ENCODE measurements at regions not wholly inside any gene's neighbourhood (a gene's known extent, or its start where the extent isn't known, plus 50 kb on each side); places are given as distances from the start of the nearest gene placed in this dataset.

DNA sequence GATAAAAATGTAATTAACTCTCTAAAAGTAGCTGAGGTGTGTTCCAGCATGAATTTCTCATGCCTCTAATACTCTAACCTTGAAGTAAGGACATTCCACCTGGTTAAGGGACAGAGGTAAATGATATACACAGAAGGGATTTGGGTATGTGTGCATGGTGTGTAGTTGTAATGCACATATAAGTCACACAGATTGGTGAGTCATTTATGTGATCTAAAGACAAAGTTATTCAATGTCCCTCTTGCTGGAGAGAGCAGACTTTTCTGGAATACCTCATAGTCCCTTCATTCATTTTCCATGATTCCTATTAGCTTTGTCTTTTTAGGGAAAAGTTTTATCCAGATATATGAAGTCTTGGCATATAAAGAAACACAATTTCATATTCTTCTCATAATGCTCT, 234.9 kb downstream of the SNAPC1 start:
- Histone ChIP-seq H3K27me3 (ENCODE audit: control insufficient read depth in 4 of 4, insufficient read depth in 4 of 4, low read length in 3 of 4) (peaks cover 0 to 3% (median 0%) of the 10 kb centered on the region in 4 donors), H3K9me3 (ENCODE audit: control insufficient read depth in 4 of 4, low read length in 3 of 4) (no peaks in the 10 kb centered on the region), H3K9ac (ENCODE audit: low read depth in 1 of 2, low read length in 2 of 2) (no peak overlapping the region), H3K4me3 (ENCODE audit: low read depth in 1 of 3, low read length in 3 of 3) (no peak overlapping the region), H3K27ac (ENCODE audit: low read depth in 1 of 2, low read length in 2 of 2) (no peak overlapping the region), H3K36me3 (ENCODE audit: control insufficient read depth in 4 of 4, insufficient read depth in 3 of 4, low read depth in 1 of 4, low read length in 3 of 4) (no peaks in the 10 kb centered on the region), H3K4me1 (ENCODE audit: control insufficient read depth in 4 of 4, insufficient read depth in 4 of 4, low read length in 3 of 4) (no peaks in the 10 kb centered on the region)
- TF ChIP-seq FOXA2 (IDR thresholded peaks at IDR 0.05) (no peak), RAD21 (IDR thresholded peaks at IDR 0.05) (no peak), RXRA (IDR thresholded peaks at IDR 0.05) (no peak), HNF4A (conservative IDR thresholded peaks at IDR 0.05) (no peak), TAF1 (conservative IDR thresholded peaks at IDR 0.05) (no peak), JUND (IDR thresholded peaks at IDR 0.05) (no peak), EGR1 (IDR thresholded peaks at IDR 0.05; ENCODE audit: low read depth in 2 of 2) (no peak), HNF4G (IDR thresholded peaks at IDR 0.05) (no peak), YY1 (IDR thresholded peaks at IDR 0.05) (no peak)
- TF ChIP-seq, protein P1, sequence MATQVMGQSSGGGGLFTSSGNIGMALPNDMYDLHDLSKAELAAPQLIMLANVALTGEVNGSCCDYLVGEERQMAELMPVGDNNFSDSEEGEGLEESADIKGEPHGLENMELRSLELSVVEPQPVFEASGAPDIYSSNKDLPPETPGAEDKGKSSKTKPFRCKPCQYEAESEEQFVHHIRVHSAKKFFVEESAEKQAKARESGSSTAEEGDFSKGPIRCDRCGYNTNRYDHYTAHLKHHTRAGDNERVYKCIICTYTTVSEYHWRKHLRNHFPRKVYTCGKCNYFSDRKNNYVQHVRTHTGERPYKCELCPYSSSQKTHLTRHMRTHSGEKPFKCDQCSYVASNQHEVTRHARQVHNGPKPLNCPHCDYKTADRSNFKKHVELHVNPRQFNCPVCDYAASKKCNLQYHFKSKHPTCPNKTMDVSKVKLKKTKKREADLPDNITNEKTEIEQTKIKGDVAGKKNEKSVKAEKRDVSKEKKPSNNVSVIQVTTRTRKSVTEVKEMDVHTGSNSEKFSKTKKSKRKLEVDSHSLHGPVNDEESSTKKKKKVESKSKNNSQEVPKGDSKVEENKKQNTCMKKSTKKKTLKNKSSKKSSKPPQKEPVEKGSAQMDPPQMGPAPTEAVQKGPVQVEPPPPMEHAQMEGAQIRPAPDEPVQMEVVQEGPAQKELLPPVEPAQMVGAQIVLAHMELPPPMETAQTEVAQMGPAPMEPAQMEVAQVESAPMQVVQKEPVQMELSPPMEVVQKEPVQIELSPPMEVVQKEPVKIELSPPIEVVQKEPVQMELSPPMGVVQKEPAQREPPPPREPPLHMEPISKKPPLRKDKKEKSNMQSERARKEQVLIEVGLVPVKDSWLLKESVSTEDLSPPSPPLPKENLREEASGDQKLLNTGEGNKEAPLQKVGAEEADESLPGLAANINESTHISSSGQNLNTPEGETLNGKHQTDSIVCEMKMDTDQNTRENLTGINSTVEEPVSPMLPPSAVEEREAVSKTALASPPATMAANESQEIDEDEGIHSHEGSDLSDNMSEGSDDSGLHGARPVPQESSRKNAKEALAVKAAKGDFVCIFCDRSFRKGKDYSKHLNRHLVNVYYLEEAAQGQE (IDR thresholded peaks at IDR 0.05) = no peak
- TF ChIP-seq, protein P2, sequence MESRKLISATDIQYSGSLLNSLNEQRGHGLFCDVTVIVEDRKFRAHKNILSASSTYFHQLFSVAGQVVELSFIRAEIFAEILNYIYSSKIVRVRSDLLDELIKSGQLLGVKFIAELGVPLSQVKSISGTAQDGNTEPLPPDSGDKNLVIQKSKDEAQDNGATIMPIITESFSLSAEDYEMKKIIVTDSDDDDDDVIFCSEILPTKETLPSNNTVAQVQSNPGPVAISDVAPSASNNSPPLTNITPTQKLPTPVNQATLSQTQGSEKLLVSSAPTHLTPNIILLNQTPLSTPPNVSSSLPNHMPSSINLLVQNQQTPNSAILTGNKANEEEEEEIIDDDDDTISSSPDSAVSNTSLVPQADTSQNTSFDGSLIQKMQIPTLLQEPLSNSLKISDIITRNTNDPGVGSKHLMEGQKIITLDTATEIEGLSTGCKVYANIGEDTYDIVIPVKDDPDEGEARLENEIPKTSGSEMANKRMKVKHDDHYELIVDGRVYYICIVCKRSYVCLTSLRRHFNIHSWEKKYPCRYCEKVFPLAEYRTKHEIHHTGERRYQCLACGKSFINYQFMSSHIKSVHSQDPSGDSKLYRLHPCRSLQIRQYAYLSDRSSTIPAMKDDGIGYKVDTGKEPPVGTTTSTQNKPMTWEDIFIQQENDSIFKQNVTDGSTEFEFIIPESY (IDR thresholded peaks at IDR 0.05) = no peak
- TF ChIP-seq, protein P3, sequence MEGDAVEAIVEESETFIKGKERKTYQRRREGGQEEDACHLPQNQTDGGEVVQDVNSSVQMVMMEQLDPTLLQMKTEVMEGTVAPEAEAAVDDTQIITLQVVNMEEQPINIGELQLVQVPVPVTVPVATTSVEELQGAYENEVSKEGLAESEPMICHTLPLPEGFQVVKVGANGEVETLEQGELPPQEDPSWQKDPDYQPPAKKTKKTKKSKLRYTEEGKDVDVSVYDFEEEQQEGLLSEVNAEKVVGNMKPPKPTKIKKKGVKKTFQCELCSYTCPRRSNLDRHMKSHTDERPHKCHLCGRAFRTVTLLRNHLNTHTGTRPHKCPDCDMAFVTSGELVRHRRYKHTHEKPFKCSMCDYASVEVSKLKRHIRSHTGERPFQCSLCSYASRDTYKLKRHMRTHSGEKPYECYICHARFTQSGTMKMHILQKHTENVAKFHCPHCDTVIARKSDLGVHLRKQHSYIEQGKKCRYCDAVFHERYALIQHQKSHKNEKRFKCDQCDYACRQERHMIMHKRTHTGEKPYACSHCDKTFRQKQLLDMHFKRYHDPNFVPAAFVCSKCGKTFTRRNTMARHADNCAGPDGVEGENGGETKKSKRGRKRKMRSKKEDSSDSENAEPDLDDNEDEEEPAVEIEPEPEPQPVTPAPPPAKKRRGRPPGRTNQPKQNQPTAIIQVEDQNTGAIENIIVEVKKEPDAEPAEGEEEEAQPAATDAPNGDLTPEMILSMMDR (IDR thresholded peaks at IDR 0.05; ENCODE audit: low read depth, low read length, missing input control) = no peak
- TF ChIP-seq, protein P4, sequence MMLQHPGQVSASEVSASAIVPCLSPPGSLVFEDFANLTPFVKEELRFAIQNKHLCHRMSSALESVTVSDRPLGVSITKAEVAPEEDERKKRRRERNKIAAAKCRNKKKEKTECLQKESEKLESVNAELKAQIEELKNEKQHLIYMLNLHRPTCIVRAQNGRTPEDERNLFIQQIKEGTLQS (IDR thresholded peaks at IDR 0.05) = no peak
- DNase-seq (ENCODE audit: low spot score) = no peak

- no peaks in the 10 kb centered on the region for H3K4me1 ChIP-seq (ENCODE audit: control insufficient read depth in 4 of 4, insufficient read depth in 4 of 4, low read length in 3 of 4)
- H3K9me3 ChIP-seq (ENCODE audit: control insufficient read depth in 4 of 4, low read length in 3 of 4) = no peaks in the 10 kb centered on the region
- no peak for TF ChIP-seq EGR1 (IDR thresholded peaks at IDR 0.05; ENCODE audit: low read depth in 2 of 2)
- TF ChIP-seq, protein P4 (IDR thresholded peaks at IDR 0.05) = no peak
- no peak for TF ChIP-seq SP1 (IDR thresholded peaks at IDR 0.05)
- TF ChIP-seq YY1 (IDR thresholded peaks at IDR 0.05) = no peak
- H3K27ac ChIP-seq (ENCODE audit: low read depth in 1 of 2, low read length in 2 of 2) = no peak overlapping the region
- no peaks in the 10 kb centered on the region for H3K36me3 ChIP-seq (ENCODE audit: control insufficient read depth in 4 of 4, insufficient read depth in 3 of 4, low read depth in 1 of 4, low read length in 3 of 4)
- no peak overlapping the region for H3K9ac ChIP-seq (ENCODE audit: low read depth in 1 of 2, low read length in 2 of 2)
- H3K27me3 ChIP-seq (ENCODE audit: control insufficient read depth in 4 of 4, insufficient read depth in 4 of 4, low read length in 3 of 4) = no peaks in the 10 kb centered on the region
- no peak for DNase-seq (ENCODE audit: low spot score)
- no peak overlapping the region for H3K4me3 ChIP-seq (ENCODE audit: low read depth in 1 of 3, low read length in 3 of 3)
- WGBS = 79% methylated on average over 2 of the region's 2 CpGs
These were observed 239.7 kb downstream of the SNAPC1 start for GRCh38 chr14:62001963-62002362.
